Fibroblast of the aortic adventitia (primary cell): ENCODE measurements at regions not wholly inside any gene's neighbourhood (a gene's known extent, or its start where the extent isn't known, plus 50 kb on each side); places are given as distances from the start of the nearest gene placed in this dataset.

ENCODE experiments used
- DNase-seq: peaks from one replicate; pipeline ENCODE4 v3.0.0-alpha.2; 2010; ENCODE audit warnings: low read depth
- H3K4me3 ChIP-seq: 2 replicates; pipeline ENCODE4 v1.5.1; 2011; ENCODE audit warnings: low read depth, mild to moderate bottlenecking, control low read depth, low read length, moderate library complexity
- CTCF ChIP-seq: IDR thresholded peaks from 2 replicates; pipeline ENCODE4 v1.5.1; 2011; ENCODE audit warnings: mild to moderate bottlenecking, low read length, control low read depth, inconsistent platforms; ENCODE audit not compliant: insufficient read depth

GRCh38 chr13:80989747-80990146, 648.8 kb upstream of the SPRY2 start:
- DNase-seq: no peak
- TF ChIP-seq CTCF: no peak
- no peak overlapping the region for H3K4me3 ChIP-seq

GRCh38 chr13:80989241-80989640, 648.3 kb upstream of the SPRY2 start:
- no peak for DNase-seq
- no peak for TF ChIP-seq CTCF
- H3K4me3 ChIP-seq: no peak overlapping the region

GRCh38 chr13:80988391-80989151, 647.6 kb upstream of the SPRY2 start:
- no peak for DNase-seq
- no peak for TF ChIP-seq CTCF
- H3K4me3 ChIP-seq: no peak overlapping the region

GRCh38 chr13:80979035-80979641, 638.2 kb upstream of the SPRY2 start:
- peak; percentile 85 for TF ChIP-seq CTCF
- no peak overlapping the region for H3K4me3 ChIP-seq
- peak; percentile 80 for DNase-seq

GRCh38 chr13:80977168-80977567, 636.2 kb upstream of the SPRY2 start:
- DNase-seq: no peak
- TF ChIP-seq CTCF: no peak

GRCh38 chr13:80975903-80976302, 635.0 kb upstream of the SPRY2 start:
- H3K4me3 ChIP-seq: no peak overlapping the region
- no peak for DNase-seq
- no peak for TF ChIP-seq CTCF

More at GRCh38 chr13:80977168-80977567, 636.2 kb upstream of the SPRY2 start:
- H3K4me3 ChIP-seq: no peak overlapping the region
